GM12875 (cell line): ENCODE measurements at regions not wholly inside any gene's neighbourhood (a gene's known extent, or its start where the extent isn't known, plus 50 kb on each side); places are given as distances from the start of the nearest gene placed in this dataset.

ENCODE experiments used
- H3K4me3 ChIP-seq: one replicate; pipeline ENCODE4 v1.5.1; 2011; ENCODE audit warnings: low read depth, low read length, control low read depth
- CTCF ChIP-seq: IDR thresholded peaks from 2 replicates; pipeline ENCODE4 v1.5.1; 2011; ENCODE audit warnings: low read depth, mild to moderate bottlenecking, control low read depth, inconsistent platforms, low read length, moderate library complexity, borderline replicate concordance; ENCODE audit not compliant: insufficient read depth

GRCh38 chr12:90275088-90275487 lies 566.5 kb upstream of the ATP2B1 start:
- H3K4me3 ChIP-seq = no peak overlapping the region
- no peak for TF ChIP-seq CTCF

- TF ChIP-seq CTCF = 0 out of 2 replicates have a peak, but pooled peaks have one; percentile 4
- no peak overlapping the region for H3K4me3 ChIP-seq
Observed at GRCh38 chr12:90274407-90274806, 565.8 kb upstream of the ATP2B1 start.

- TF ChIP-seq CTCF = no peak
Observed at GRCh38 chr12:90268574-90268973, 559.9 kb upstream of the ATP2B1 start.

GRCh38 chr12:90262251-90262650 lies 553.6 kb upstream of the ATP2B1 start:
- TF ChIP-seq CTCF = no peak
- no peak overlapping the region for H3K4me3 ChIP-seq

More at GRCh38 chr12:90268574-90268973, 559.9 kb upstream of the ATP2B1 start:
- H3K4me3 ChIP-seq = no peak overlapping the region

- H3K4me3 ChIP-seq = no peak overlapping the region
- no peak for TF ChIP-seq CTCF
Observed at GRCh38 chr12:90261283-90261682, 552.6 kb upstream of the ATP2B1 start.

- no peak overlapping the region for H3K4me3 ChIP-seq
- no peak for TF ChIP-seq CTCF
Observed at GRCh38 chr12:90260136-90260535, 551.5 kb upstream of the ATP2B1 start.

GRCh38 chr12:90257927-90258624 lies 549.4 kb upstream of the ATP2B1 start:
- no peak overlapping the region for H3K4me3 ChIP-seq
- no peak for TF ChIP-seq CTCF
